Left renal cortex interstitium (tissue), 4 donors: ENCODE measurements at regions not wholly inside any gene's neighbourhood (a gene's known extent, or its start where the extent isn't known, plus 50 kb on each side); places are given as distances from the start of the nearest gene placed in this dataset.
"Not testable (repeated sequence)": the region's sequence is repeated elsewhere in the genome, so short reads cannot be mapped to it uniquely, and the experiment has no call there.

ENCODE experiments used
- DNase-seq, 4 donors: peaks; one replicate each; pipeline ENCODE4 v3.0.0-alpha.2; 2013; ENCODE audit warnings: low read depth in 4 of 4, low spot score in 2 of 4, missing footprints in 1 of 4

DNA sequence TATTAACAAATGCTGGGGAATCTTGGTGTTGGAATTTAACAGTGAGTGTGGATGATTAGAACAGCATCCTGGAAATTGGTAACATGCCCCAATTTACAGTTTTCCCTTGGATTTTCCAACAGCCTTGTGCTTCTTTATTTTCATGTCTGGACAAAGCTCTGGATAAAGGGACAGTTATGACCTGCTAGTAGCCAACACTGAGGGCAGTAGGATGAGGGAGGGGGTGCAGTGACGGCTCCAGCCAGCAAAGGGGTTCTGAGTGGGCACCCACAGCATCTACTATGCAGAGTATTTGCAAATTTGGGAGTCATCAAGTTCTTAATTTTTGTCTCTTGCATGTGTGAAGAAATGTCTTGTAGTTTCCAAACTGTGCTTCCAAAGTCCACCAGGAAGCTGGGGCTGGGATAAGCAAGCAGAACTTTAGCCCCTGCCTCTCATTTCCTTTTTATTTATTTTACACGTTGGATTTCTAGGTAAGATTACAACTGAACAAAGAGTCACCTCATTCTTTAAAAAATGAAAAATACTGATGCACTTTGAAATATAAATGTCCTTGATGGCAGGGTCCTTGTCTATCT is 63.0 kb upstream of the SELENOP start:
- DNase-seq = no peak

GRCh38 chr5:42872865-42873264 is 61.2 kb upstream of the SELENOP start:
- DNase-seq = no peak

GRCh38 chr5:42870882-42871418 is 59.3 kb upstream of the SELENOP start:
- DNase-seq = no peak

DNA sequence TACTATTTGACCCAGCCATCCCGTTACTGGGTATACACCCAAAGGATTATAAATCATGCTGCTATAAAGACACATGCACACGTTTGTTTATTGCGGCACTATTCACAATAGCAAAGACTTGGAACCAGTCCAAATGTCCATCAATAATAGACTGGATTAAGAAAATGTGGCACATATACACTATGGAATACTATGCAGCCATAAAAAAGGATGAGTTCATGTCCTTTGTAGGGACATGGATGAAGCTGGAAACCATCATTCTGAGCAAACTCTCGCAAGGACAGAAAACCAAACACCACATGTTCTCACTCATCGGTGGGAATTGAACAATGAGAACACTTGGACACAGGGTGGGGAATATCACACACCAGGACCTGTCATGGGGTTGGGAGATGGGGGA is 56.7 kb upstream of the SELENOP start:
- not testable (repeated sequence) for DNase-seq

GRCh38 chr5:42864749-42865148 is 53.1 kb upstream of the SELENOP start:
- not testable (repeated sequence) for DNase-seq
